H9 (cell line): ENCODE measurements at regions not wholly inside any gene's neighbourhood (a gene's known extent, or its start where the extent isn't known, plus 50 kb on each side); places are given as distances from the start of the nearest gene placed in this dataset.
A peak's percentile ranks its signal among the peaks of the same experiment; 100 is the strongest.

ENCODE experiments used
- DNase-seq: peaks from one replicate; pipeline ENCODE4 v3.0.0-alpha.2; 2017
- H2AFZ ChIP-seq: one replicate; pipeline ENCODE4 v1.6.1; 2013; ENCODE audit warnings: mild to moderate bottlenecking, low read length, control low read depth, moderate library complexity
- H2AK5ac ChIP-seq: 2 replicates; pipeline ENCODE4 v1.6.1; 2013; ENCODE audit warnings: low read length, control low read depth, mixed read lengths; ENCODE audit not compliant: insufficient read length
- H2BK120ac ChIP-seq: one replicate; pipeline ENCODE4 v1.6.1; 2013; ENCODE audit warnings: low read depth, mild to moderate bottlenecking, low read length, control low read depth, inconsistent platforms; ENCODE audit not compliant: poor library complexity, severe bottlenecking
- H2BK12ac ChIP-seq: 2 replicates; pipeline ENCODE4 v1.6.1; 2013; ENCODE audit warnings: low read length, control low read depth, mixed read lengths, low read depth; ENCODE audit not compliant: insufficient read length
- H2BK15ac ChIP-seq: 2 replicates; pipeline ENCODE4 v1.6.1; 2013; ENCODE audit warnings: low read depth, low read length, control low read depth
- H2BK20ac ChIP-seq: one replicate; pipeline ENCODE4 v1.6.1; 2013; ENCODE audit warnings: low read depth, mild to moderate bottlenecking, low read length, control low read depth, inconsistent platforms; ENCODE audit not compliant: poor library complexity, severe bottlenecking
- H2BK5ac ChIP-seq: 2 replicates; pipeline ENCODE4 v1.6.1; 2013; ENCODE audit warnings: low read length, control low read depth, mixed read lengths; ENCODE audit not compliant: insufficient read length
- H3K14ac ChIP-seq: 2 replicates; pipeline ENCODE4 v1.6.1; 2013; ENCODE audit warnings: low read length, control low read depth; ENCODE audit not compliant: insufficient read depth
- H3K18ac ChIP-seq: 2 replicates; pipeline ENCODE4 v1.6.1; 2013; ENCODE audit warnings: low read depth, mild to moderate bottlenecking, mixed read lengths, low read length, control low read depth; ENCODE audit not compliant: insufficient read length
- H3K23ac ChIP-seq: 2 replicates; pipeline ENCODE4 v1.6.1; 2013; ENCODE audit warnings: low read length, control low read depth, mixed read lengths, low read depth; ENCODE audit not compliant: insufficient read length
- H3K23me2 ChIP-seq: 2 replicates; pipeline ENCODE4 v1.6.1; 2013; ENCODE audit warnings: low read depth, mild to moderate bottlenecking, mixed read lengths, low read length, control low read depth; ENCODE audit not compliant: insufficient read length, poor library complexity, severe bottlenecking
- H3K27ac ChIP-seq: 2 replicates; pipeline ENCODE4 v1.5.1; 2013; ENCODE audit warnings: low read length, control low read depth, mixed read lengths, low read depth; ENCODE audit not compliant: insufficient read length
- H3K27me3 ChIP-seq: 2 replicates; pipeline ENCODE4 v1.6.1; 2013; ENCODE audit warnings: low read length, control low read depth, inconsistent platforms; ENCODE audit not compliant: insufficient read depth
- H3K4ac ChIP-seq: 2 replicates; pipeline ENCODE4 v1.6.1; 2013; ENCODE audit warnings: low read depth, mild to moderate bottlenecking, control low read depth, inconsistent platforms, low read length, moderate library complexity
- H3K4me1 ChIP-seq: 2 replicates; pipeline ENCODE4 v1.6.1; 2013; ENCODE audit warnings: low read length, control low read depth, inconsistent platforms; ENCODE audit not compliant: insufficient read depth
- H3K4me2 ChIP-seq: 2 replicates; pipeline ENCODE4 v1.6.1; 2013; ENCODE audit warnings: low read length, control low read depth, mixed read lengths; ENCODE audit not compliant: insufficient read length, insufficient read depth
- H3K56ac ChIP-seq: 2 replicates; pipeline ENCODE4 v1.6.1; 2013; ENCODE audit warnings: low read depth, mild to moderate bottlenecking, mixed read lengths, low read length, control low read depth; ENCODE audit not compliant: insufficient read length
- H3K79me1 ChIP-seq: 2 replicates; pipeline ENCODE4 v1.6.1; 2013; ENCODE audit warnings: low read depth, mild to moderate bottlenecking, moderate library complexity, low read length, control low read depth, inconsistent platforms; ENCODE audit not compliant: insufficient read depth, poor library complexity, severe bottlenecking
- H3K79me2 ChIP-seq: 2 replicates; pipeline ENCODE4 v1.6.1; 2013; ENCODE audit warnings: low read length, control low read depth, inconsistent platforms; ENCODE audit not compliant: insufficient read depth
- H3K9ac ChIP-seq: 2 replicates; pipeline ENCODE4 v1.6.1; 2013; ENCODE audit warnings: low read length, control low read depth, mixed read lengths; ENCODE audit not compliant: insufficient read length; ENCODE audit errors: extremely low read depth
- H3K9me3 ChIP-seq: one replicate; pipeline ENCODE4 v1.6.1; 2013; ENCODE audit warnings: low read depth, low read length, inconsistent platforms; ENCODE audit not compliant: control insufficient read depth
- H3T11ph ChIP-seq: one replicate; pipeline ENCODE4 v1.6.1; 2013; ENCODE audit warnings: mild to moderate bottlenecking, low read length, control low read depth, inconsistent platforms
- H4K20me1 ChIP-seq: one replicate; pipeline ENCODE4 v1.6.1; 2013; ENCODE audit not compliant: control insufficient read depth, insufficient read length, insufficient read depth
- H4K5ac ChIP-seq: 2 replicates; pipeline ENCODE4 v1.6.1; 2013; ENCODE audit warnings: low read depth, mild to moderate bottlenecking, mixed read lengths, low read length, control low read depth; ENCODE audit not compliant: insufficient read length
- H4K8ac ChIP-seq: replicated peaks from 2 replicates; pipeline ENCODE4 v1.6.1; 2013; ENCODE audit warnings: low read length, control low read depth, mixed read lengths, low read depth; ENCODE audit not compliant: insufficient read length
- H4K91ac ChIP-seq: 2 replicates; pipeline ENCODE4 v1.6.1; 2013; ENCODE audit warnings: low read depth, mild to moderate bottlenecking, moderate library complexity, mixed read lengths, low read length, control low read depth; ENCODE audit not compliant: insufficient read length
- H3K27ac Mint-ChIP-seq, 3 experiments: 2 replicates in 2 of 3; 3 replicates in 1 of 3; pipeline ENCODE4 v1.8.0; 2020 to 2021; ENCODE audit warnings: mixed read lengths in 3 of 3, mild to moderate bottlenecking in 1 of 3, moderate library complexity in 1 of 3
- H3K27me3 Mint-ChIP-seq: 2 replicates; pipeline ENCODE4 v1.8.0; 2021; ENCODE audit warnings: low read depth, mild to moderate bottlenecking, moderate library complexity, mixed read lengths
- H3K36me3 Mint-ChIP-seq, 3 experiments: 2 replicates in 2 of 3; 3 replicates in 1 of 3; pipeline ENCODE4 v1.8.0; 2020 to 2021; ENCODE audit warnings: low read depth in 3 of 3, mixed read lengths in 3 of 3; ENCODE audit not compliant: insufficient read depth in 1 of 3
- H3K4me1 Mint-ChIP-seq, 2 experiments: 2 replicates each; pipeline ENCODE4 v1.8.0; 2020; ENCODE audit warnings: mixed read lengths in 2 of 2
- H3K4me3 Mint-ChIP-seq, 2 experiments: 2 replicates in 1 of 2; 3 replicates in 1 of 2; pipeline ENCODE4 v1.8.0; 2020 to 2021; ENCODE audit warnings: mild to moderate bottlenecking in 2 of 2, mixed read lengths in 2 of 2, moderate library complexity in 1 of 2
- H3K9me3 Mint-ChIP-seq, 2 experiments: 2 replicates in 1 of 2; 3 replicates in 1 of 2; pipeline ENCODE4 v1.8.0; 2020; ENCODE audit warnings: mild to moderate bottlenecking in 2 of 2, mixed read lengths in 2 of 2, moderate library complexity in 1 of 2
- CTCF ChIP-seq: fragments of 200-600 bp; sonication (generic); conservative IDR thresholded peaks from 3 replicates; pipeline ENCODE4 v1.8.0; 2021; ENCODE audit warnings: antibody characterized with exemption, mild to moderate bottlenecking
- WGBS: extraction: QIAGEN DNeasy Blood & Tissue Kit; methylation state at CpG from one replicate; pipeline ENCODE4 v1.1.7; 2013; ENCODE audit warnings: missing lambda C conversion rate, low lambda C conversion rate, mixed read lengths; ENCODE audit not compliant: insufficient read length; ENCODE audit errors: extremely low coverage; 5-methylcytosine and 5-hydroxymethylcytosine counted together

- H2BK20ac ChIP-seq = no peak overlapping the region
- no peak overlapping the region for H3K56ac ChIP-seq
- no peak overlapping the region for H4K91ac ChIP-seq
- H3K9ac ChIP-seq = no peak overlapping the region
- H2BK15ac ChIP-seq = no peak overlapping the region
- Mint-ChIP-seq H3K4me1 (peaks cover 7 to 17% of the 10 kb centered on the region in 2 experiments), H3K36me3 (no peaks in the 10 kb centered on the region), H3K4me3 (no peak overlapping the region), H3K27me3 (no peaks in the 10 kb centered on the region), H3K27ac (0 out of 7 replicates have a peak overlapping the region, but pooled peaks of 1 of the 3 experiments have one; percentile 29), H3K9me3 (no peaks in the 10 kb centered on the region)
- no peak overlapping the region for H3K4ac ChIP-seq
- H4K20me1 ChIP-seq = no peaks in the 10 kb centered on the region
- H2BK5ac ChIP-seq = no peak overlapping the region
- H3K23ac ChIP-seq = no peak overlapping the region
- H2BK120ac ChIP-seq = no peak overlapping the region
- H3K14ac ChIP-seq = no peak overlapping the region
- no peak overlapping the region for H3K27ac ChIP-seq
- H3K4me2 ChIP-seq = no peak overlapping the region
- H3K23me2 ChIP-seq = no peaks in the 10 kb centered on the region
- TF ChIP-seq CTCF = no peak
- H3K9me3 ChIP-seq = no peaks in the 10 kb centered on the region
- H3K4me1 ChIP-seq = peaks cover 2% of the 10 kb centered on the region
- no CpG with 5 or more reads among the region's 1 CpG for WGBS
- no peak overlapping the region for H2AFZ ChIP-seq
- no peak overlapping the region for H3T11ph ChIP-seq
- no peaks in the 10 kb centered on the region for H3K27me3 ChIP-seq
- H2AK5ac ChIP-seq = no peak overlapping the region
- H3K79me1 ChIP-seq = no peaks in the 10 kb centered on the region
- H4K5ac ChIP-seq = no peak overlapping the region
- no peak overlapping the region for H4K8ac ChIP-seq
- no peak overlapping the region for H2BK12ac ChIP-seq
- H3K79me2 ChIP-seq = no peaks in the 10 kb centered on the region
- H3K18ac ChIP-seq = no peak overlapping the region
- no peak for DNase-seq
These were observed 399.7 kb upstream of the ADGRB3 start for GRCh38 chr6:68235326-68235784.
